CD4-positive, alpha-beta T cell treated with Interferon gamma for 1 hour (primary cell): ENCODE measurements at regions not wholly inside any gene's neighbourhood (a gene's known extent, or its start where the extent isn't known, plus 50 kb on each side); places are given as distances from the start of the nearest gene placed in this dataset.
A peak's percentile ranks its signal among the peaks of the same experiment; 100 is the strongest.

Experiments used
- DNase-seq: peaks from one replicate; pipeline ENCODE4 v3.0.0-alpha.2; 2020

DNA sequence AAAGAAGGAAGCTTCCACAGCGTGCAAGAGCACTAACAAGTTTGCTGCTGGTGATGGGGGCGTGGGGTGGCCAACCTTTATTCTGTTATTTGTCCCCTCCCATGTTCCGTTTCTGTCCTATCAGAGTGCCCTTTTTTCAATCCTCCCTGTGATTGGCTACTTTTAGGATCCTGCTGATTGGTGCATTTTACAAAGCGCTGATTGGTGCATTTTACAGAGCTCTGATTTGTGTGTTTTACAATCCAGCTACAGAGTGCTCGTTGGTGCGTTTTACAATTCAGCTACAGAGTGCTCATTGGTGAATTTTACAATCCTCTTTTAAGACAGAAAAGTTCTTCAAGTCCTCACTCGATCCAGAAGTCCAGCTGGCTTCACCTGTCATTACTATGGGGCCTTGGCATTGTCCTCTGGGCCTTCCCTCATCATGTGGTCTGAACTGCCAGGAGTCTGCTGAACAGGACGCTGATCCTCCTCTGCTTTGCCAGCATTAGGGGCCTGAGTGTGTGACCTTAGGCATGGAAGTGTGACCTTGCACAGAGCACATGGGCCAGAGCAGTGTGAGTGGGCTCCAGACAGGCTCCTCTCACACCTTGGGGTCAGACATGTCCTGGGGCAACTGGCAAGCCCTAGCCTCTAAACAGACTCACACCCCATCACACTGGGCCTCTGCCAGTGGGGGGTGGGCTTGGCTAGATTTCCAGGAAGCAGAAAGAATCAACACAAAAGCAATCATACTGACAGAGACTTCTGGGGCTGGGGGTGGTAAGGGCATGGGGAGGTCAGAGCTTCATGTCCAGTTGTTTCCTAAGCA lies 167.4 kb downstream of the PTPN20 start:
- DNase-seq = no peak

DNA sequence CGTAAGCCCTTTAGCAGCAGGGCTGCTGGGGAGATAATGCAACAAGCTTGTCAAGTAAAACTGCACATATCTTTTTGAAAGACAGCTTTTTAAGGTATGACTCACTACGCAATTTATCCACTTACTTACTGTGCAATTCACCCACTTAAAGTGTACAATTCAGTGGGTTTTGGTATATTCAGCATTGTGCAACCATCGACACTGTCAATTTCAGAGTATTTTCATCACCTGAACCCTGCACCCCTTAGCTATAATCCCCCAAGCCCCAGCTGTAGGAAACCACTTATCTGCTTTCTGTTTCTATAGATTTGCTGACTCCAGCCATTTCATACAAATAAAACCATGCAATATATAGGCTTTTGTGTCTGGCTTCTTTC lies 168.0 kb downstream of the PTPN20 start:
- no peak for DNase-seq

DNA sequence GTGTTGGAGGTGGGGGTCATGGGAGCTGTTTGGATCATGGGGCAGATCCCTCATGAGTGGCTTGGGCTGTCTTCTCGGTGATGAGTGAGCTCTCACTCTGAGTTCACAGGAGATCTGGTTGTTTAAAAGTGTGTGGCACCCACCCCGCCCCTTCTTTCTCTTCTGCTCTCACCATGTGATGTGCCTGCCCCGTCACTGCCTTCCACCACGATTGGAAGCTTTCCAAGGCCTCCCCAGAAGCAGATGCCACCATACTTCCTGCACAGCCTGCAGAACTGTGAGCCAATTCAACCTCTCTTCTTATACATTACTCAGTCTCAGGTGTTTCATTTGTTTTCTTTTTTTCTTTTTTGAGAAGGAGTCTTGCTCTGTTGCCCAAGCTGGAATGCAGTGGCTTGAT lies 170.0 kb downstream of the PTPN20 start:
- DNase-seq = peak; percentile 6

DNA sequence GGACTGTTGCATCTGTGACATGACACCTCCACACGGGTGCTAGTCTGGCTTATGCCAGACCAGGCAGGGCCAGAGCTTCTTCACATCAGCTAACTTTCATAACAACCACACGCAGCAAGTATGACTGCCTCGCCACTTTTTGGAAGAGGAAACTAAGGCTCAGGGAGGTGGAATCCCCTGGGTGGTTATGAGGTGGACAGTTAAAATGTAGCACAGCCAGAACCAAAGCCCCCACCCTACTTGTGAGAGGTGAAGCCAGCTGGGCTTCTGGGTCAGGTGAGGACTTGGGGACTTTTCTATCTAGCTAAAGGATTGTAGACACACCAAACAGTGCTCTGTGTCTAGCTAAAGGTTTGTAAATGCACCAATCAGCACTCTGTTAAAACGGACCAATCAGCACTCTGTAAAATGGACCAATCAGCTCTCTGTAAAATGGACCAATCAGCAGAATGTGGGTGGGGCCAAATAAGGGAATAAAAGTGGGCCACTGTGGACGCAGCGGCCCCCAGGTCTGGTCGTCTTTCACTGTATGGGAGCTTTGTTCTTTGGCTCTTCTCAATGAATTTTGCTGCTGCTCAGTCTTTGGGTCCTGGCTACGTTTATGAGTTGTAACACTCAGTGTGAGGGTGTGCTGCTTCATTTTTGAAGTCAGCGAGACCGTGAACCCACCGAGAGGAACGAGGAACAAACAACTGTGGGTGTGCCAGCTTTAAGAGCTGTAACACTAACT lies 171.0 kb downstream of the PTPN20 start:
- DNase-seq = no peak

DNA sequence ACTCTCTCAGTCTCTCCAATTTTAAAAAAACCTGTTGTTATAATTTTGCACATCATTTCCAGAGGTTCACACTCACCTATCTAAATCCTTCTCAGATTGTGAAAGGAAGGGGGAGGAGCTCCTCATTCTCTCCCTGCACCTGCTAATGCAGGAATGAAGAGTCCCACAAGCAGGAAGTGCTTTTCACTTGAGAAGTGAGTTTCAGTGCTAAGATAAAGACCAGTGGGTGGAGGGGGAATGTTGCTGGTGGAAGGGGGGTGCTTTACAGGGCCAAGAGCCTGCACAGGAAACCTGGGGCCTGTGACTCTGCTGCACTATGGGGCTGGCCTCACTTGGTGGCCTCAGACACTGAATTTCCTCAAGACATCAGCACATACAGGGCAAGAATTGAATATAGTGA lies 176.4 kb downstream of the PTPN20 start:
- DNase-seq = no peak

DNA sequence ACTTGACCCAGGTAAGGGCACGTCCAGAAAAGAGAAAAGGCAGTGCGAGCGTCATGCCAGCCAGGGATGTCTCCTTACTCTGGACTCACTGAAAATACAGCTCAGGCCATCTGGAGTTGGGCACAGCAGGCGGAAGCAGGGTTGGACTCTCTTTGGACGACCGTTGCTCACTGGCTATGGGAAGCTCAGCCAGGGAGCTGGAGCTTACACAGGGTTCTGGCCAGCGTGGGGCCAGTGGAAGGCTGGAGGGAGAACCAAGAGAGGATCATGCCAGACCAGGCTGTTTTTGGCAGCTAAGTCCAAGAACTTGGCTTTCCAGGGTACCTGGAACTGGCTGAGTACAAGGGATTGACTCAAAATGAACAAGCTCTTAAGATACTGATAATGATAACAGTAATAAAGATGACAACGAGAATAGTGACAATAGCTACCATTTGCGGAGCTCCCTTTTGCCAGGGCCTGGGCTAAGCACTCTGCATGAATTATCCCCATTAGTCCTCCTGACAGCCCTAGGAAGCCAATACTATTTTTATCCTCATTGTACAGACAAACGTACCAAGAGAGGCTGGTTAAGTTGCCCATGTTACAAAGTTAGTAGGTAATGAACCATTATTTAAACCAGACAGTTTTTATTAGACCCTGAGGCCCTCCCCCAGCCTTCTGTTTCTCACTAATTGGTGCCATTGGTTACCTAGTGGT lies 177.6 kb downstream of the PTPN20 start:
- no peak for DNase-seq

DNA sequence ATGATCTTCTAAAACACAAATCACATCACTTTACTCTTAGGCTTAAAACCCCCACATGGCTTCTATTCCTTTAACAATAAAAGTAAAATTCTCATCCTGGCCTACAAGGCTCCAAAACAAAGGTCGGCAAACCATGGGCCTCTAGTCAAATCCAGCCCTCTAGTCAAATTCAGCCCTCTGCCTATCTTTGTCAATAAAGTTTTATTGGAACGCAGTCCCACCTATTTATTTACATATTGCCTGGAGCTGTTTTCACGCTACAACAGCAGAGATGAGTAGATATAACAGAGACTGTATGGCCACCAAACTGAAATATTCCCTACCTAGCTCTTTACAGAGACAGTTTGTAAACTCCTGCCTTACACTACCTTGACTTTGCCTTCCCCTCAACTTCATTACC lies 178.8 kb downstream of the PTPN20 start:
- no peak for DNase-seq

DNA sequence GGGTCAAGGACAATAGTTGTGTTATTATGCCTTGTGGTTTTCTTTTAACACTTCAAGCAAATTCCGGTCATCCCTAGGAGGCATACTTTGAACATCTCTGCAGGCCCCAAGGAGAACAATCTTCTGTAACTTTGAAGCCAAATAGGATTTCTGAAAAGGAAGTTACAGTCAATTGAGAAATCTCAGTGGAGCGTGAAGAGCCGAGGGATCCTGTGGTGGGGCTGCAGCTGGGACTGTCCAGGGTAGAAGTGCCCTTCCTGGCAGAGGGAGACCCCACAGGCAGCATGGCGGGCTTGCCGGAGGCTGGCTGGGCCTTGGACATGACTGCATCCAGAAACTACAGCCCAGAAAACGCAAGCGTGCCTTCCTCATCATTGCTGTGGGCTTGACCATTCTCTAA lies 179.7 kb downstream of the PTPN20 start:
- no peak for DNase-seq

DNA sequence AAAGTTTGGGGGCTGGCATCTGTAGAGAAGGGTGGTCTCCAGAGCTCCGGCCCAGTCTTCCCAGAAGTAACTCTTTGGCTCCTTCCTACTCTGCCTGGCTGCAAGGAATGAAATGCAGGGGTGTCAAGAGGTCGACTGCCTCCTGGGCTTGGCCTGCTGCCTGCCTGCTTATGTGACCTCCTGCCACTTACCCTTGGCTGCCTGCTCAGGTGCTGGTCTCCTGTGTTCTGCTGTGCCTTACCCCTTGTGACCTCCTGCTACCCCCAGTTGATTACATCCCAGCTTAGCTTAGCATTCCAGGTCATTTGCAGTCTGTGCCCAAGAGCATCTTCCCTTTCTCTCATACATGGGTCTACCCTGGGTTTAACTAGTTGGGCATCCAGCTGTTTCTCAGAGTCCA lies 180.2 kb downstream of the PTPN20 start:
- no peak for DNase-seq

DNA sequence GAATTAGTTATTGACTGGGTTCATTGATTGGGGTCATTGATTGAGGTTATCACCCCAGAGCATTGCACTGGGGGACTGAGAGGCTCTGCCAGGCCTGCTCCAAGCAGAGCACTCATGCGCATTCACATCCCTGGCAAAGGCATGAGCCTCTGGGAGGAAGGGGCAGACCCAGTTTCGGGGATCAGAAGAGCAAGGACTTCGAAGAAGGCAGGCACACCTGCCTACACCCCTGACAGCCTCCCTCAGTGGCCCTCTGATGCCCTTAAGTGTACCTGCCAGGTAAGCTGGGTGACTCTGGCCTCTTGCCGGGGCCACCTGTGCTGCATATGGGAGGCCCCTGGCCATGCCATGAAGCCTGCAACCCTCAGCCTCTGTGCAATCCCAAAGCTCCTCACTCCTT lies 181.1 kb downstream of the PTPN20 start:
- DNase-seq = no peak

DNA sequence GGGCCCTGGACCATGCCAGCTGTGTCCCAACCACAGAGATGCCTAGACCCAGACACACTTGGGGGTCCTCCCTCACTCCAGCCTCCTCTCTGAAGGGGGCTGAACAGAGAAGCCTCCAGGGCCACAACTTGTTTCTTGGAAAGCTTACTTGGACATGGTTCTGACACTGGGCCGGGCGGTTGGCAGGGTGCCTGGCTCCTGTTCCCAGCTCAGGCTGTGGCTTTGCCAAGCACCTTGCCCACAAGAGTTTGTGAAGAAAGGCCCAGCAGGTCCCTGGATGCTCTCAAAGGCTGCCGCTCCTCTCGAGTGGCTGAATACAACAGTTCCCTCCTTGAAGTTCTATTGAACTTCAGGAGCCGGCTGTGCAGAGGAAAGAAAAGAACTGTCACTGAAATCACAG lies 181.6 kb downstream of the PTPN20 start:
- DNase-seq = no peak

DNA sequence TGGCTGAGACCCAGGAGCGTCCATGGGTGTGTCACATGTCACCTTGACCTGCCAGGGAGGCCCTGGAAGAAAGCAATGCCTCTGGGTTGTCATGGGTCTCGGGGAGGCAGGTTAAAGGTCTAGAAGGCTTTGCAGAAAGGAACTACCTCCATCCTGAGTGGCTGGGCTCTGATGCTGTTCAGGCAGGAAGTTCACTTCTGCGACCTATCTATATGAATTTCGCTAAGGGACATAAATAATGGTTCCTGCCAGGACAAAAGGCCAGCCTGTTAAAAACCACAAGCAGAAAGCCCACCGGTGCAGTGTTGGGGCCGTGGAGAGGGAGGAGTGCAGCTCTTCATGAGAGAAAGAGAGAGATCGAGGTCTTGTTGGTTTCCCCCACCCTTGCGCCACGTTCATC lies 182.9 kb downstream of the PTPN20 start:
- no peak for DNase-seq

DNA sequence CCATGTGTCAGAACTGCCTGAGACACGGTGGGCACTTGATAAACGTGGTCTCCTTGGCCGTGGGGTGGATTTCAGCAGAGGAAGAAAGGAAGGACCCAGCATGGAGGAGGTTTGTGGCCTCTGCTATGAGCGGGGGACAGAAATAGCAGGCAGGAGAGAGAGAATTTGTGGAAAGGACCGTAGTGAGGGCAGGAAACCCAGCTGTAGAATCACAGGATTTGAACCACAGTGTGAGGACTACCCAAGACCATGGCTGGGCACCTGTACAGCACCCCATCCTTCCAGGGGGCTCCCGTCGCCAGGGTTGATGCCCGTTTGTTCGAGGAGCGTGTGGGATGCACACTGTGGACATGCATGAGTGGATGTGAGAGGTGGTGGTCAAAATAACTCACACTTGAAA lies 183.4 kb downstream of the PTPN20 start:
- DNase-seq = no peak

DNA sequence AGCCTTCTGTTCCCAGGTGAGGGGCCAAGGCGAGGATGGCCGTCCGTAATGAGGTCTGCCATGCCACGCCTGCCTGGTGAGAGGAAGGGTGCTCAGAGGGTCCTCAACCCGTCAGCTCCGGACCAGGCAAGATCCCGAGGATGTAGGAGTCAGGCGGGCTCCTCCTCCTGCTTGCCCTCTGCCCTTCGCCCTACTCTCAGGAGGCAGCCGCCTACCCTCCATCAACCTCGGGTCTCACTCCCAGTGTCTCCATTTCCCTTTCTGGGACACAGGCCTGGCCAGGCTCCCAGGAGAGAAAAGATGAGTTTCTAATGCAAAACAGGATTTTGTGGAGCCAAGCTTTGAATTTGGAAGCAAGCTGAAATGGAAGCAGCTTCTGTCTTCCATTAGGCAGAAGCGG lies 184.0 kb downstream of the PTPN20 start:
- no peak for DNase-seq

DNA sequence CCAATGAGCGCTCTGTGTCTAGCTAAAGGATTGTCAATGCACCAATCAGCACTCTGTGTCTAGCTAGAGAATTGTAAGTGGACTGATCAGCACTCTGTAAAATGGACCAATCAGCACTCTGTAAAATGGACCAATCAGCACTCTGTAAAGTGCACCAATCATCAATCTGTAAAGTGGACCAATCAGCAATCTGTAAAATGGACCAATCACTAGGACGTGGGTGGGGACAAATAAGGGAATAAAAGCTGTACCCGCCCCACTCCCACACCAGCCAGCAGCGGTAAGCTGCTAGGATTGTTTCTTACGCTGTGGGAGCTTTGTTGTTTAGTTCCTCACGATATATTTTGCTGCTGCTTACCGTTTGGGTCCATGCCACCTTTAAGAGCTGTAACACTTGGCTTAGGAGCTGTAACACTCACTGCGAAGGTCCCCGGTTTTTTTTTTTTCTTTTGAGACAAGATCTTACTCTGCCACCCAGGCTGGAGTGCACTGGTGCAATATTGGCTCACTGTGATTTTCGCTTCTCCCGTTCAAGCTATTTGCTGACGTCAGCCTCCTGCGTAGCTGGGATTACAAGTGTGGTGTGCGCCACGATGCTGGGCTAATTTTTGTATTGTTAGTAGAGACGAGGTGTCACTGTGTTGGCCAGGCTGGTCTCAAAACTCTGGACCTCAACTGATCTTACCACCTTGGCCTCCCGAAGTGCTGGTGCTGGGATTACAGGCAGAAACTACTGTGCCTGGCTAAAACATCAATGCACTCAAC lies 184.8 kb downstream of the PTPN20 start:
- no peak for DNase-seq

DNA sequence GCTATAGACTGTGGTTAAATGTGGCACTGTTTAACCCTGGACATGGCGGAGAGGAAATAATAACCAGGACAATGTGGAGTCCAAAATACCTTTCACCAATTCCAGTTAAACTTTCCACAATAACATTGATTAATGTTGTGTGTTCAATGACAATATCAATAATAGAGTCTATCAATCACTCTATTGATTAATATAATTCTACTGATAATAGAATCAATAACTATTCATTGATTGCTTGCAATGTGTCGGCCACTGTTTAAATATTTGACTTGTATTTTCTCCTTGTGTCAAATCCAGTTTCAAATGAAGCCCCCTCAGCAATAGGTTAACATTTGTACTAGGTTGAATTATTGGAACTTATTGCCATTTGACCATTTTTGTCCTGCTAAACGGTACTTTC lies 187.0 kb downstream of the PTPN20 start:
- no peak for DNase-seq

DNA sequence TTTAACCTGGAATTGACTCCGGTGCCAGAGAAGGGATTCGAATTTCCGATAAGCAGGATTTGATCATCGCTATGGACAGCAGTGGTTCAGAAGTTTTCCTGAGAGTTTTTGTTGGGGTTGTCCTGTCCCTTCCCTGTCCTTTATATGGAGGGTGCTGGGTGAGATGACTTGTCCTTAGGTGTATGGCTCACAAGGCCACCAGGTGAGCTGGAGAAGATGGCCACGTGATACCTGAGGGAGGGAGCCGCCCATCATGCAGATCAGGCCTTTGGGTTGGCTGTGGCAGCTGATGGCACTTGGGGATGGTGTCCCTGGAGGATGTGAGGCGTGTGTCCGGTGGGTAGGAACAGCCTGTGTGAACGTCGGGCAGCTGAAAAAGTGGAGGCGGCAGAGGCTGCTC lies 187.7 kb downstream of the PTPN20 start:
- DNase-seq = no peak

DNA sequence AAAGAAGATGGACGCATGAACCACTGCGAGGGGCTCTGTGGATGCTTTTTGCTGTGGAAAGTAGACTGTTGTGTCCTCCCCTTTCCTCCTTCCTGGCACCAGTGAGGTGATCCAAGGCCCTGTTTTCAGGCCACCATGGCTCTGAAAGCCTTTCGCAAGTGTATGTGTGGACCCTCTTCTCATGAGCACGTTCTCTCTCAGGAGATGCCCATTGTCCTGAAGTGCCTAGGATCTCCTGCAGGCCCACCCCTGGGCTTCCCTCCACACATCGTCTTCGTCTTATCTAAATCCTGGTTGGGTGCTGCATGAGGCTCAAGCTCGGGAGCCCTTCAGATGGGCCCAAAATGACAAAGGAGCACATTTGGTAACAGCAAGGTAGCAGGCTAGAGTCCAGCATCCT lies 188.2 kb downstream of the PTPN20 start:
- no peak for DNase-seq

DNA sequence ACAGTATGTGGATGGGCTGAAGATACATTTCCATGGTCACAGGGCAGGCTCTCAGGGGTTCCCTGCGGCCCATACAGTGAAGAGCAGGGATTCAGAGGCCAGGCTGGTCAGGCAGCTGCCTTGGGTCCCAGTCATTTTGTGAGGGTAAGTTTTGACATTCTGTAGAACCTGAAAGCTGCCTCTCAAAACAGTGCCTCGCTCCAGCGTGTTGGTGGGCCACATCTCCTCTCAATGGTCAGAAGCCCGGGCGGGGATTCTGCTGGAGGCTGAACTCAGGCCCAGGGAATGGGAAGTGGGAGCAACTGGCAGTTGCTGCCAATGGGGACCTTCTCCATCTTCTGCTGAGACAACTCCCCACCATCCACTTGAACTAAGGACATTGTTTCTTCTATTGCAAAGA lies 190.0 kb downstream of the PTPN20 start:
- DNase-seq = no peak

DNA sequence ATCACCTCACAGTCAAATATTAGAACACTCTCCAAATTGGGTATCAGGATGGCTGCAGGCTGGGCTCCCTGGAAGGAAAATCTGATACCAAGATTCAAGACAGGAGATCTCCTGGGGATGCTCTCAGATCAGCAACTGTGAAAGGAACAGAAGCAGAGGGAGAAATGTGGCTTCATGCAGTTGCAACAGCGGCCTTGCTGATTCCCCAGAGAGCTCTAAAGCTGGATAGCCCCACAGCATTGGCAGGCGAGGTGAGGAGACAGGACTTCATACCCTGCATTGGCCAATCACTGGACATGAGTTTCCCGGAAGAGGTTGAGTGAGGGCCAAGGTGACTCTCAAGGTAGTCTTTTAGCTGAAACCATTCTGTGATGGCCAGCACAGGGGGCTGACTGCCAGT lies 190.6 kb downstream of the PTPN20 start:
- no peak for DNase-seq

DNA sequence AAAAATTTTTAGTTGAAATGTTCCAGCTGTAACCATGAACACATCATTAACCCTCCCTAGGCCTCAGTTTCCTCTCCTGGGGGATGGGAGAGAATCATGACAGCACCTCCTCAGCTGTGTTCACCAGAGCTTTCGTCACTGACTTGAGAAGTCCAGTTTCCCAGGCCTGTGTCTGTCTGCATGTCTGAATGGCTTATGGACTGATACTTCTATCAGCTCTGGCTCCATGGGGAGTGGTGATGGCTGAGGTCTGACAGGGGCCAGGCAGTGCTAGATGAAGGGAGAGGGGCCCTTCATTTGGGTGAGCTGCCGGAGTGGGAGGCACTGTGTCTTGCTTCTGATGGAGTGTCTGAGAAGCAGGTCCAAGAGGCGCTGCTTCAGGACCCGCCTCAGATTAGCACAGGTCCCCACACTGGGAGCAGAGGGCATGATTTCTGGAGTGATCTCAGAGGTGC lies 192.9 kb downstream of the PTPN20 start:
- no peak for DNase-seq

DNA sequence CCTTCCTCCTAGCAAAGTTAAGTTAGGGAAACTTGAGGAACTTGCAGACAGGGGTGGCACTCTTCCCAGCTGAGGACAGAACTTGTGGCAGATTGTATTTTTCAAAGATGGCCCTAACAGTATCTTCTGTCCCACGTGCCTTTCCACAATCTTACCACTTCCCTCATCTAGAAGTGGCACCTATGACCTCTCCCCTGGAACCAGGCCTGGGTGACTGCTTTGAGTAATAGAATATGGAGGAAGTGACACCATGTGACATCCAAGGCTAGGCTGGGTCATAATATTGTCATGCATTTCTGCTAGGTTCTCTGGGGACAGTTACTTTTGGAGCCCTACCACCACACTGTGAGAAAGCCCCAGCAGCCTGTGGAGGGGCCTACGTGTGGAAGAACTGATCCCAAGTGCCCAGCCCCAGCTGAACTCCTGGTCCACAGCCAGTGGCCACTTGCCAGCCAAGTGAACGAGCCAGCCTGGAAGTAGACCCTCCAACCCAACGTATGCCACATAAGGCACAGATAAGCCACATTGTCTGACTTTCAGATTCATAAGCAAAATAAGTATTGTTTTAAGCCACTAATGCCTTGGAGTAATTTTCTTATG lies 193.7 kb downstream of the PTPN20 start:
- no peak for DNase-seq
